ENCODE measurements at regions not wholly inside any gene's neighbourhood (a gene's known extent, or its start where the extent isn't known, plus 50 kb on each side); places are given as distances from the start of the nearest gene placed in this dataset.

- Histone ChIP-seq H3K9me3 (ENCODE audit: control insufficient read depth, insufficient read depth, low read depth, low read length) (no peaks in the 10 kb centered on the region), H3K27ac (ENCODE audit: low read length) (no peak overlapping the region), H3K4me3 (ENCODE audit: low read depth in 2 of 2, low read length in 2 of 2) (no peak overlapping the region), H3K27me3 (ENCODE audit: control insufficient read depth, insufficient read depth, low read length) (no peaks in the 10 kb centered on the region), H3K4me1 (ENCODE audit: control insufficient read depth, insufficient read depth, low read length) (no peaks in the 10 kb centered on the region), H3K36me3 (ENCODE audit: control insufficient read depth, insufficient read depth, low read length) (no peaks in the 10 kb centered on the region)
- intact Hi-C loops (cut with micrococcal nuclease; ENCODE audit: unreplicated experiment) = no loop called here
- ChIA-PET POLR2A (no interaction called here), CTCF (no interaction called here)
- no TSS peak for BruUV-seq (replicated peaks)
- in situ Hi-C loops (cut with HindIII; ENCODE audit: low pct_unique_long_range_greater_than_20kb, low sequenced_read_pairs) = no loop called here
- TF ChIP-seq SIN3A (IDR thresholded peaks at IDR 0.05; ENCODE audit: borderline replicate concordance, insufficient read depth, low read depth, low read length) (no peak), TCF7L2 (IDR thresholded peaks at IDR 0.05; ENCODE audit: low read depth, low read length) (no peak)
- TF ChIP-seq, protein P1, sequence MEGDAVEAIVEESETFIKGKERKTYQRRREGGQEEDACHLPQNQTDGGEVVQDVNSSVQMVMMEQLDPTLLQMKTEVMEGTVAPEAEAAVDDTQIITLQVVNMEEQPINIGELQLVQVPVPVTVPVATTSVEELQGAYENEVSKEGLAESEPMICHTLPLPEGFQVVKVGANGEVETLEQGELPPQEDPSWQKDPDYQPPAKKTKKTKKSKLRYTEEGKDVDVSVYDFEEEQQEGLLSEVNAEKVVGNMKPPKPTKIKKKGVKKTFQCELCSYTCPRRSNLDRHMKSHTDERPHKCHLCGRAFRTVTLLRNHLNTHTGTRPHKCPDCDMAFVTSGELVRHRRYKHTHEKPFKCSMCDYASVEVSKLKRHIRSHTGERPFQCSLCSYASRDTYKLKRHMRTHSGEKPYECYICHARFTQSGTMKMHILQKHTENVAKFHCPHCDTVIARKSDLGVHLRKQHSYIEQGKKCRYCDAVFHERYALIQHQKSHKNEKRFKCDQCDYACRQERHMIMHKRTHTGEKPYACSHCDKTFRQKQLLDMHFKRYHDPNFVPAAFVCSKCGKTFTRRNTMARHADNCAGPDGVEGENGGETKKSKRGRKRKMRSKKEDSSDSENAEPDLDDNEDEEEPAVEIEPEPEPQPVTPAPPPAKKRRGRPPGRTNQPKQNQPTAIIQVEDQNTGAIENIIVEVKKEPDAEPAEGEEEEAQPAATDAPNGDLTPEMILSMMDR (IDR thresholded peaks at IDR 0.05) = no peak
- TF ChIP-seq, protein P2, sequence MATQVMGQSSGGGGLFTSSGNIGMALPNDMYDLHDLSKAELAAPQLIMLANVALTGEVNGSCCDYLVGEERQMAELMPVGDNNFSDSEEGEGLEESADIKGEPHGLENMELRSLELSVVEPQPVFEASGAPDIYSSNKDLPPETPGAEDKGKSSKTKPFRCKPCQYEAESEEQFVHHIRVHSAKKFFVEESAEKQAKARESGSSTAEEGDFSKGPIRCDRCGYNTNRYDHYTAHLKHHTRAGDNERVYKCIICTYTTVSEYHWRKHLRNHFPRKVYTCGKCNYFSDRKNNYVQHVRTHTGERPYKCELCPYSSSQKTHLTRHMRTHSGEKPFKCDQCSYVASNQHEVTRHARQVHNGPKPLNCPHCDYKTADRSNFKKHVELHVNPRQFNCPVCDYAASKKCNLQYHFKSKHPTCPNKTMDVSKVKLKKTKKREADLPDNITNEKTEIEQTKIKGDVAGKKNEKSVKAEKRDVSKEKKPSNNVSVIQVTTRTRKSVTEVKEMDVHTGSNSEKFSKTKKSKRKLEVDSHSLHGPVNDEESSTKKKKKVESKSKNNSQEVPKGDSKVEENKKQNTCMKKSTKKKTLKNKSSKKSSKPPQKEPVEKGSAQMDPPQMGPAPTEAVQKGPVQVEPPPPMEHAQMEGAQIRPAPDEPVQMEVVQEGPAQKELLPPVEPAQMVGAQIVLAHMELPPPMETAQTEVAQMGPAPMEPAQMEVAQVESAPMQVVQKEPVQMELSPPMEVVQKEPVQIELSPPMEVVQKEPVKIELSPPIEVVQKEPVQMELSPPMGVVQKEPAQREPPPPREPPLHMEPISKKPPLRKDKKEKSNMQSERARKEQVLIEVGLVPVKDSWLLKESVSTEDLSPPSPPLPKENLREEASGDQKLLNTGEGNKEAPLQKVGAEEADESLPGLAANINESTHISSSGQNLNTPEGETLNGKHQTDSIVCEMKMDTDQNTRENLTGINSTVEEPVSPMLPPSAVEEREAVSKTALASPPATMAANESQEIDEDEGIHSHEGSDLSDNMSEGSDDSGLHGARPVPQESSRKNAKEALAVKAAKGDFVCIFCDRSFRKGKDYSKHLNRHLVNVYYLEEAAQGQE (IDR thresholded peaks at IDR 0.05; ENCODE audit: insufficient read depth in 1 of 2, low read depth in 2 of 2, low read length in 1 of 2) = no peak
- DNase-seq (ENCODE audit: low read depth, low spot score) (no peak), ATAC-seq (no peak)
Measured at GRCh38 chr2:216571909-216572513, 61.2 kb upstream of the IGFBP2 start.

DNA sequence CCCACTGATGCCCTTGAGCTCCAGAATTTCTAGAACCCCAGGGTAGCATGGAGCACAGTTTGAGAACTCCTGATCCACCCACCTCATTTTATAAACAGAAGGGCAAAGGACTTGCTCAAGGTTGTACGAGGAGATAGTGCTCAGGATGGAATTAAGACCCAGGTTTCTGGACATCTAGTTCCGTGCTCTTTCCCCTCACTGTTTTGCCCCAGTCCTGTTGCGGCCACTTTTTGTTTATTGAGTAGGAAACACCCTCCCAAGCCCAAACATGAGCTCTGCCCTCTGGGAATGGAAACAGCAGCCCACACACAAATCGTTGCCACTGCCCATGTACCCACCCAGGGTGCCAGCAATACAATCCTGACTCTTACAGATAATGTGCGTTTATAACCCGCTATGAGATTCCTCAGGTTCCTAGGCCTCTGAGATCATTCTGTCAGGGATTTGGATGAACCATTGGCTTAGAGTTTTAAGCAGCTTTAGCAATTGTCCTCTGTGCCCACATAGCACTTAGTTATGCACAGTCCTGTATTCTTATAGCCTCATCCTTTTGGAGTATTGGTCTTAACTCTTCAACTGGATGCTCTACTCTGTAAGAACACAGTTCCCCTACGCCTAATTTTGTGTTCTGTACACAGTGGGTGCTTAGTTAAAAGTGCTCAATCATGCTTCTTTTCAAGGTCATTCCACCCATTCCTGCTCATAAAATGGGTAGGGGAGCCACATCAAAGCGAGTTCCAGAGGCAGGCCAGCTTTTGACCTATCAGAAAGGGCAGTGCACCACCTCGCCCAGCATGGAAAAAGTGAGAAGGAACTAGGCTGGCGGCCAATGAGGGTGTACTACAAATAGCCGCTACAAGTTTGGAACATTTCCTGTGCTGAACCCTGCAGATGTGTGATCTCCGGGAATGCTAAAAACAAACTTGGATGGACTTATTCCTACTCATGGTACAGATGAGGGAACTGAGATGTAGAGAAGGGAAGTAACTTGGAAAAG, 60.3 kb upstream of the IGFBP2 start:
- Histone ChIP-seq H3K27me3 (ENCODE audit: control insufficient read depth, insufficient read depth, low read length) (no peaks in the 10 kb centered on the region), H3K4me1 (ENCODE audit: control insufficient read depth, insufficient read depth, low read length) (no peaks in the 10 kb centered on the region), H3K36me3 (ENCODE audit: control insufficient read depth, insufficient read depth, low read length) (no peaks in the 10 kb centered on the region), H3K4me3 (ENCODE audit: low read depth in 2 of 2, low read length in 2 of 2) (no peak overlapping the region), H3K9me3 (ENCODE audit: control insufficient read depth, insufficient read depth, low read depth, low read length) (no peaks in the 10 kb centered on the region), H3K27ac (ENCODE audit: low read length) (no peak overlapping the region)
- ChIA-PET CTCF (no interaction called here), POLR2A (no interaction called here)
- ATAC-seq (no peak), DNase-seq (ENCODE audit: low read depth, low spot score) (no peak)
- BruUV-seq (replicated peaks) = no TSS peak
- in situ Hi-C loops (cut with HindIII; ENCODE audit: low pct_unique_long_range_greater_than_20kb, low sequenced_read_pairs) = no loop called here
- intact Hi-C loops (cut with micrococcal nuclease; ENCODE audit: unreplicated experiment) = no loop called here
- TF ChIP-seq POLR2AphosphoS5 (IDR thresholded peaks at IDR 0.05; ENCODE audit: low read depth, low read length) (no peak), SIN3A (IDR thresholded peaks at IDR 0.05; ENCODE audit: borderline replicate concordance, insufficient read depth, low read depth, low read length) (no peak), TCF7L2 (IDR thresholded peaks at IDR 0.05; ENCODE audit: low read depth, low read length) (no peak)
- TF ChIP-seq, protein P2 (IDR thresholded peaks at IDR 0.05; ENCODE audit: insufficient read depth in 1 of 2, low read depth in 2 of 2, low read length in 1 of 2) = no peak
- TF ChIP-seq, protein P1 (IDR thresholded peaks at IDR 0.05) = no peak
